CD14-positive monocyte (primary cell): ENCODE measurements at regions not wholly inside any gene's neighbourhood (a gene's known extent, or its start where the extent isn't known, plus 50 kb on each side); places are given as distances from the start of the nearest gene placed in this dataset.

ENCODE experiments used
- DNase-seq, 3 donors: peaks; one replicate each; pipeline ENCODE4 v3.0.0-alpha.2; 2011 to 2022
- H2AFZ ChIP-seq: 2 replicates; pipeline ENCODE4 v1.6.0; 2012; ENCODE audit warnings: mild to moderate bottlenecking, low read depth, low read length, inconsistent platforms; ENCODE audit not compliant: insufficient read depth, poor library complexity, severe bottlenecking
- H3K27ac ChIP-seq, 2 donors: 1 replicate in 1 of 2; 2 replicates in 1 of 2; pipeline ENCODE4 v1.5.1; 2012 to 2013; ENCODE audit warnings: low read length in 2 of 2, control low read depth in 1 of 2, inconsistent platforms in 1 of 2, low read depth in 1 of 2, mild to moderate bottlenecking in 1 of 2
- H3K27me3 ChIP-seq, 2 donors: one replicate each; pipeline versions ENCODE4 v1.6.0 to v1.6.1; 2011 to 2013; ENCODE audit warnings: low read length in 2 of 2; ENCODE audit not compliant: control insufficient read depth in 2 of 2, insufficient read depth in 2 of 2
- H3K36me3 ChIP-seq, 2 donors: replicated peaks in 1 of 2; 1 replicate in 1 of 2; 2 replicates in 1 of 2; pipeline versions ENCODE4 v1.5.1 to v1.6.1; 2012 to 2013; ENCODE audit warnings: low read length in 2 of 2, control low read depth in 1 of 2, inconsistent platforms in 1 of 2, mild to moderate bottlenecking in 1 of 2; ENCODE audit not compliant: insufficient read depth in 2 of 2, control insufficient read depth in 1 of 2
- H3K4me1 ChIP-seq, 2 donors: 1 replicate in 1 of 2; 2 replicates in 1 of 2; pipeline versions ENCODE4 v1.5.1 to v1.6.1; 2012 to 2013; ENCODE audit warnings: low read length in 2 of 2, control low read depth in 1 of 2, inconsistent platforms in 1 of 2, mild to moderate bottlenecking in 1 of 2, moderate library complexity in 1 of 2; ENCODE audit not compliant: insufficient read depth in 2 of 2, control insufficient read depth in 1 of 2
- H3K4me2 ChIP-seq: replicated peaks from 2 replicates; pipeline ENCODE3; 2012; ENCODE audit warnings: low read length, moderate library complexity, mild to moderate bottlenecking; ENCODE audit not compliant: poor library complexity, severe bottlenecking; ENCODE audit errors: extremely low read depth
- H3K4me3 ChIP-seq, 3 experiments: fragments of 200-600 bp in 1 of 3; sonication (generic) in 1 of 3; replicated peaks in 1 of 3; 1 replicate in 2 of 3; 2 replicates in 1 of 3; pipeline ENCODE4 v1.5.1; 2011 to 2013; ENCODE audit warnings: low read length in 3 of 3, mild to moderate bottlenecking in 3 of 3, control low read depth in 2 of 3, low read depth in 2 of 3, inconsistent platforms in 1 of 3, moderate library complexity in 1 of 3
- H3K79me2 ChIP-seq: 2 replicates; pipeline ENCODE4 v1.6.0; 2012; ENCODE audit warnings: mild to moderate bottlenecking, control low read depth, inconsistent platforms, low read length, moderate library complexity; ENCODE audit not compliant: insufficient read depth
- H3K9ac ChIP-seq: 2 replicates; pipeline ENCODE4 v1.6.0; 2017; ENCODE audit warnings: low read length, mild to moderate bottlenecking; ENCODE audit not compliant: insufficient read depth, poor library complexity, severe bottlenecking
- H3K9me3 ChIP-seq, 2 donors: replicated peaks in 1 of 2; 1 replicate in 1 of 2; 2 replicates in 1 of 2; pipeline versions ENCODE4 v1.5.1 to v1.6.1; 2012 to 2013; ENCODE audit warnings: low read length in 2 of 2, control low read depth in 1 of 2; ENCODE audit not compliant: control insufficient read depth in 1 of 2, insufficient read depth in 1 of 2
- H4K20me1 ChIP-seq: 2 replicates; pipeline ENCODE4 v1.6.0; 2012; ENCODE audit warnings: mild to moderate bottlenecking, low read length, control low read depth, moderate library complexity; ENCODE audit not compliant: insufficient read depth
- H3K27ac Mint-ChIP-seq, 7 donors: one replicate each; pipeline ENCODE4 v1.8.0; 2020; ENCODE audit warnings: mild to moderate bottlenecking in 7 of 7, mixed read lengths in 7 of 7, moderate library complexity in 6 of 7, inconsistent platforms in 2 of 7
- H3K27me3 Mint-ChIP-seq, 3 donors: one replicate each; pipeline ENCODE4 v1.8.0; 2021 to 2022; ENCODE audit warnings: low read depth in 3 of 3, mild to moderate bottlenecking in 3 of 3, mixed read lengths in 3 of 3, moderate library complexity in 3 of 3, inconsistent platforms in 1 of 3
- H3K36me3 Mint-ChIP-seq, 2 donors: one replicate each; pipeline ENCODE4 v1.8.0; 2020; ENCODE audit warnings: mixed read lengths in 2 of 2, inconsistent platforms in 1 of 2, mild to moderate bottlenecking in 1 of 2
- H3K4me1 Mint-ChIP-seq: one replicate; pipeline ENCODE4 v1.8.0; 2020; ENCODE audit warnings: mild to moderate bottlenecking, mixed read lengths
- H3K4me3 Mint-ChIP-seq, 2 donors: one replicate each; pipeline ENCODE4 v1.8.0; 2020; ENCODE audit warnings: mild to moderate bottlenecking in 2 of 2, mixed read lengths in 2 of 2, moderate library complexity in 1 of 2
- H3K9me3 Mint-ChIP-seq, 7 donors: one replicate each; pipeline ENCODE4 v1.8.0; 2020 to 2022; ENCODE audit warnings: mixed read lengths in 7 of 7, mild to moderate bottlenecking in 6 of 7, moderate library complexity in 6 of 7, inconsistent platforms in 2 of 7
- CTCF ChIP-seq: fragments of 200-600 bp; IDR thresholded peaks from one replicate; pipeline ENCODE4 v1.8.0; 2022; ENCODE audit warnings: antibody characterized with exemption, mild to moderate bottlenecking
- WGBS: methylation state at CpG from one replicate; pipeline ENCODE4 v1.1.5; 2013; ENCODE audit warnings: missing lambda C conversion rate; ENCODE audit not compliant: insufficient coverage; 5-methylcytosine and 5-hydroxymethylcytosine counted together
- intact Hi-C, 2 donors: fragments of 100-400 bp; cut with micrococcal nuclease; formaldehyde crosslinking; loops; one replicate each; pipeline versions ENCODE4 v1.15.0 to v1.15.1; 2023

GRCh38 chr22:49660321-49660720, 167.4 kb downstream of the BRD1 start:
- H3K36me3 ChIP-seq = no peaks in the 10 kb centered on the region
- DNase-seq = no peak
- H3K27ac ChIP-seq = no peak overlapping the region
- H4K20me1 ChIP-seq = no peaks in the 10 kb centered on the region
- Mint-ChIP-seq H3K27me3 (peaks cover 6 to 16% (median 14%) of the 10 kb centered on the region in 3 donors), H3K9me3 (peaks cover 2 to 13% (median 4%) of the 10 kb centered on the region in 7 donors), H3K27ac (no peak overlapping the region), H3K36me3 (peaks cover 0 to 3% of the 10 kb centered on the region in 2 donors), H3K4me1 (peaks cover 34% of the 10 kb centered on the region), H3K4me3 (no peak overlapping the region)
- no peak overlapping the region for H3K9ac ChIP-seq
- no peak overlapping the region for H2AFZ ChIP-seq
- no peak overlapping the region for H3K4me2 ChIP-seq
- H3K79me2 ChIP-seq = peaks cover 17% of the 10 kb centered on the region
- WGBS = 98% methylated on average over 11 of the region's 16 CpGs
- peaks cover 0 to 2% of the 10 kb centered on the region in 2 donors for H3K27me3 ChIP-seq
- H3K9me3 ChIP-seq = no peaks in the 10 kb centered on the region
- H3K4me1 ChIP-seq = peaks cover 32% of the 10 kb centered on the region in 2 donors
- intact Hi-C loops = no loop called here
- H3K4me3 ChIP-seq = no peak overlapping the region
- no peak for TF ChIP-seq CTCF

- peaks cover 6 to 16% (median 14%) of the 10 kb centered on the region in 3 donors for H3K27me3 Mint-ChIP-seq
- H3K9me3 ChIP-seq = no peaks in the 10 kb centered on the region
- H3K4me3 ChIP-seq = no peak overlapping the region
- intact Hi-C loops = no loop called here
- H2AFZ ChIP-seq = no peak overlapping the region
- H3K9me3 Mint-ChIP-seq = peaks cover 2 to 13% (median 4%) of the 10 kb centered on the region in 7 donors
- DNase-seq = no peak
- peaks cover 36% of the 10 kb centered on the region in 2 donors for H3K4me1 ChIP-seq
- peaks cover 21% of the 10 kb centered on the region for H3K79me2 ChIP-seq
- H3K27ac ChIP-seq = no peak overlapping the region
- no peak overlapping the region for H3K4me2 ChIP-seq
- no peak for TF ChIP-seq CTCF
- H3K36me3 ChIP-seq = peaks cover 0 to 4% of the 10 kb centered on the region in 2 donors
- WGBS = 94% methylated on average over 19 of the region's 19 CpGs
- H4K20me1 ChIP-seq = no peaks in the 10 kb centered on the region
- peaks cover 38% of the 10 kb centered on the region for H3K4me1 Mint-ChIP-seq
- H3K9ac ChIP-seq = no peak overlapping the region
- H3K36me3 Mint-ChIP-seq = peaks cover 2 to 7% of the 10 kb centered on the region in 2 donors
- peaks cover 0 to 2% of the 10 kb centered on the region in 2 donors for H3K27me3 ChIP-seq
- no peak overlapping the region for H3K4me3 Mint-ChIP-seq
- H3K27ac Mint-ChIP-seq = no peak overlapping the region
Measured at GRCh38 chr22:49659924-49660315, 167.8 kb downstream of the BRD1 start.
